Spinal cord (tissue), 9 donors: ENCODE measurements at regions not wholly inside any gene's neighbourhood (a gene's known extent, or its start where the extent isn't known, plus 50 kb on each side); places are given as distances from the start of the nearest gene placed in this dataset.

ENCODE experiments used
- DNase-seq, 6 donors: peaks; one replicate each; pipeline versions ENCODE4 v3.0.0 to v3.0.0-alpha.2; 2013 to 2015; ENCODE audit warnings: low spot score in 6 of 6, low read depth in 4 of 6
- H3K27ac ChIP-seq: one replicate; pipeline ENCODE4 v1.5.1; 2013; ENCODE audit warnings: low read depth, low read length, control low read depth
- H3K27me3 ChIP-seq: one replicate; pipeline ENCODE4 v1.6.1; 2013; ENCODE audit warnings: low read length; ENCODE audit not compliant: control insufficient read depth, insufficient read depth
- H3K36me3 ChIP-seq: one replicate; pipeline ENCODE4 v1.6.1; 2013; ENCODE audit warnings: low read length; ENCODE audit not compliant: control insufficient read depth, insufficient read depth
- H3K4me1 ChIP-seq: one replicate; pipeline ENCODE4 v1.6.1; 2013; ENCODE audit warnings: low read length; ENCODE audit not compliant: control insufficient read depth, insufficient read depth
- H3K4me3 ChIP-seq: one replicate; pipeline ENCODE4 v1.5.1; 2013; ENCODE audit warnings: low read depth, low read length, control low read depth
- H3K9me3 ChIP-seq: one replicate; pipeline ENCODE4 v1.6.1; 2013; ENCODE audit warnings: low read length; ENCODE audit not compliant: control insufficient read depth, insufficient read depth
- WGBS: methylation state at CpG from one replicate; pipeline ENCODE4 v1.1.5; 2013; ENCODE audit warnings: missing lambda C conversion rate; ENCODE audit not compliant: insufficient coverage; 5-methylcytosine and 5-hydroxymethylcytosine counted together
- donor health status: healthy.

DNA sequence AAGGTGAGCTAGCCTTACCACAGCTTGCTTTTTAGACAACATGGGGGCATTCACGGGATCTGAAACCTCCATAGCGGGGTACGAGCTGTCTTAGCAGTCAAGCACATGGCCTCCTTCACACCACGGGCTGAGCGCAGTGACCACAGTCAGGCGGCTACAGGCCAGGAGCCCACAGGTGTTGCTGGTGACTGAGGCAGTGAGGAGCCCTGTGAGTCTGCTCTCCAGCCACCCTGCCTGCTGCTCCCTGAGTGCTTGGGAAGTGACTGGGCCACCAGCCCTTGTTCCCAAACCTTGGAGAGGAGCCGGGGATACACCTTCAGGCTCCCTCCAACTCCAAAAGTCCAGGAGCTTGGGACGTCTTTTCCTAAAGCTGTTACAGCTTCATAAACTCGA lies 418.1 kb upstream of the MYT1L start:
- Histone ChIP-seq H3K36me3 (no peaks in the 10 kb centered on the region), H3K4me3 (no peak overlapping the region), H3K27ac (no peak overlapping the region), H3K9me3 (peaks cover 6% of the 10 kb centered on the region), H3K4me1 (peaks cover 11% of the 10 kb centered on the region), H3K27me3 (no peaks in the 10 kb centered on the region)
- DNase-seq: no peak
- 91% methylated on average over 9 of the region's 9 CpGs for WGBS

DNA sequence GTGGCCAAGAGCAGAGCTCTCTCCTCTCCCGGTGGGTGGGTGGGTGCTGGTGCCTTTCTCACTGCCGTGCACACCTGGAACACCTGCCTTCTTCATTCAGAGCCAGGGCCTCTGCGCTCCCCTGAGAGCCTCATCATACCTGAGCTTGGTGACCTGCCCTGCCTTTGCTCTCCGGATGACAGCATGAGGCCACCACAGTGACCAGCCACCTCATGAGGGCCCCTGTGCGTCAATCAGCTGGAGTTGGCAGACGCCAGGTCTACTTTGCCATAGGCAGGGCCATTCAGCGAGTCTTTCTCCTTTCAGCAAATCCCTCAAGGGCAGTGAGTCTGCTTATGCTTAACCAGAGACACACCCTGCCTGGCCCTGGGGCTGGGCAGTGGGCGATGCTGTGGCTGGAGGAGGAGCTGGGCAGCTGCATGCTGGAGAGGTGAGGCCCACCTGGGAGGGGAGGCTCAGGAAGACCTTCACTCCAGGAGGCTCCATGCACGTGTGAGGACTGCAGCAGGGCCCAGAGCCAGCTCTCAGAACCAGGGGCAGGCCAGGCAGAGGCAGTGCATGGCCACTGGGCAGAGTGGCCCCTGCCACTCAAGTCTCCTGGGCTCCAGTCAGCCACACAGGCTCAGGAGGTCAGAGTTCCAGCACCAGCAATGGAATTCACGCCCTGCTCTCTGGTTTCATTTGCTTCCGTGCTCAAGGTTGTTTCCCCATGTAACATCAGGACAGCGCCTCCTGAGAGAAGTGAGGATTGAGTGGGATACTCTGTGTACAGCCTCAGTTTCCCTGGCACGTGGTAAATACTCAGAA lies 417.5 kb upstream of the MYT1L start:
- no peak for DNase-seq
- H3K4me3 ChIP-seq: no peak overlapping the region
- 84% methylated on average over 13 of the region's 13 CpGs for WGBS
- H3K27ac ChIP-seq: no peak overlapping the region
- no peaks in the 10 kb centered on the region for H3K36me3 ChIP-seq
- H3K9me3 ChIP-seq: peaks cover 3% of the 10 kb centered on the region
- no peaks in the 10 kb centered on the region for H3K27me3 ChIP-seq
- H3K4me1 ChIP-seq: peaks cover 15% of the 10 kb centered on the region

DNA sequence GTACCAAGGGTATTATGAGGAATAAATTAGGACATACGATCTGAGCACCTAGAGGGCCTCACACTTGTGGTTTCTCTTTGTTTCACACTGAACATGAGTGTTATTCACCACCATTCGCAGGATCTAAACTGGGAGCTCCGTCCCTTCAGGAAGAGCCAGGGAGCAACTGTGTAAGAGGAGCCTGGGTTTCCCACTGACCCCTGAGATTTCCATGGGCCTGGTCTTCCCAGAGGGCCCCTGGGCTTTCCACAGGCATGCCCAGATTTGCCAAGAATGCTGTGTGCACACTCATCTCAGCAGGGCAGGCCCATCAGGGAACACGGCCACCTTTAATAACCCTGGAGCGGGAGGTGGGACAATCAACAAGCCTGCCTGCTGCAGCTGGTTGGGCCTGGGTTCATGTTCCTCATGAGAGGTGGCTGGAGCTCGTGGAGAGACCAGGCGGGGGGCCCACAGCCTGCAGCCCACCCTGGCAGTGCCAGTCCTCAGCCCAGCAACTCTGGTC lies 416.8 kb upstream of the MYT1L start:
- Histone ChIP-seq H3K27ac (no peak overlapping the region), H3K36me3 (no peaks in the 10 kb centered on the region), H3K4me3 (no peak overlapping the region), H3K4me1 (peaks cover 21% of the 10 kb centered on the region), H3K9me3 (no peaks in the 10 kb centered on the region), H3K27me3 (no peaks in the 10 kb centered on the region)
- no peak for DNase-seq
- WGBS: 86% methylated on average over 7 of the region's 7 CpGs

DNA sequence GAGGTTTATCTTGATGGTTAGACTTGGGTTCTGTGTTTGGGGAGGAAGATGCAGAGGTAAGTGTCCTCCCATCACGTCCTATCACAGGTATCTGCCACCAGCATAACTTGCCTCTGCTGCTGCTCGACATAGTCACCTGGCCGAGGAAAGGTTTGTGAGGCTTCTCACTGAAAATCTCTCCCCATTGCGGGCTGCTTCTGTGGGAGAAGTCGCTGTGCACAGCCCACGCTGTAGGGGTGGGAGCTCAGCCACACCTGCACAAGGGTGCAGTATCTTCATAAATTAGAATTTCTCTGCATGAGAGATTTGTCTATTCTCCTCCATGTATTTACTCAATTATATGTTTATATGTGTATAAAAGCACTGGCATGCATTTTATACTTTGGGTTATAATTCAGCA lies 415.7 kb upstream of the MYT1L start:
- Histone ChIP-seq H3K36me3 (no peaks in the 10 kb centered on the region), H3K27ac (no peak overlapping the region), H3K4me3 (no peak overlapping the region), H3K27me3 (no peaks in the 10 kb centered on the region), H3K4me1 (peaks cover 21% of the 10 kb centered on the region), H3K9me3 (no peaks in the 10 kb centered on the region)
- WGBS: 82% methylated on average over 4 of the region's 6 CpGs
- DNase-seq: no peak

DNA sequence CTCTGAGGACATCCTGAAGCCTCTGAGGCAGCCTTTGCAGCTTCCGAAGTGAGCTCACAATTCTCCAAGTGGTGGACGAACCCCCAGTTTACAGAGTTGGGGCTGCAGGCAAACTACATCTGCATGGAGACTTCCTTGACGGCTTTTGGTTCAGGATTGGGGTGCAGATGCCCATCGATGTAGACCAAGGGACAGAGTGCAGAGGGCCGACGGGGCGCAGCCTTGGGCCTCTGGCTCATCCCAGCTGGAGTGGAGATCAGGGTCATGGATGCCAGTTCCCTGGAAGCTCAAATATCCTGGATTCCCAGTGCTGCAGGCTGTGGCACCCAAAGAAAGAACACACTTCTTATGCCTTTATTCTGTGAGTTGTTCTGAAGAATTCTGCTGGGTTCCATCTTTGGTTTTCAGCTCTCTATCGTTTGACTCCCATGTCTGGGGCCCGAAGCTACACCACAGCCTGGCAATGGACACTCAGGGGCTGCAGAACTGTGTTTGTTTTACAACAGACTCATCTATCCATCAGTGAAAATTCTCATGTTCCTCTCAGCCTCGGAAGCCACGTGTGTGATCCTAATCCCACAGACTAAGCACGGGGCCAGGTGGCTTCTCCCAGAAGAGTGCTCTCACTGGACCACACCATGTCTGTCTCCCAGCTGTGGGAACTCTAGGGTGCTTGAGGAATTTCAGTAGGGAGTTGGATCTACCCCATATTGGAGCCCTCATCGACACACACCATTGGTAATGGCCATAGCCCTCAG lies 414.1 kb upstream of the MYT1L start:
- 92% methylated on average over 10 of the region's 13 CpGs for WGBS
- H3K9me3 ChIP-seq: no peaks in the 10 kb centered on the region

DNA sequence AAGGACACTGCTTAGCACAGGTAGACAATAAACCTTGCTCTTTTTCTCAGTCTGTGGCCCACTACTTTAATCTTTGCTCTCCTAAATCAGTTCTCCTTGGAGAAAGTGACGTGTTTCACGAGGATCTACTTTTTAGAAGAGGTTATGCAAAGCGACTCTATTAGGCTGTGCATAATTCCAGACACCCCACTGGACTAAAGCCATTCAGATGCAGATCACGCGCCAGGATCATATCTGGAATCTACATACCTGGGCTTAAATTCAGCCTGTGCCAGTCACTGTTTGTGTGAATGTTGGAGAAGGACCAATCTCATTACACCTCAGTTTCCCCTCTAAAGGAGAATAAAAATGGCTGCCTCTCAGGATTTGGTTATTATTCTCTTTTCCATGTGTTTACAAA lies 413.0 kb upstream of the MYT1L start:
- Histone ChIP-seq H3K27ac (no peak overlapping the region), H3K4me3 (no peak overlapping the region), H3K4me1 (peaks cover 21% of the 10 kb centered on the region), H3K27me3 (no peaks in the 10 kb centered on the region), H3K36me3 (no peaks in the 10 kb centered on the region), H3K9me3 (no peaks in the 10 kb centered on the region)
- 86% methylated on average over 1 of the region's 5 CpGs for WGBS
- peak in 2 of 6 donors; percentile 25 to 64 for DNase-seq

More for the DNA sequence above, 414.1 kb upstream of the MYT1L start:
- H3K27ac ChIP-seq: no peak overlapping the region
- H3K27me3 ChIP-seq: no peaks in the 10 kb centered on the region
- no peak overlapping the region for H3K4me3 ChIP-seq
- DNase-seq: no peak
- no peaks in the 10 kb centered on the region for H3K36me3 ChIP-seq
- peaks cover 21% of the 10 kb centered on the region for H3K4me1 ChIP-seq

DNA sequence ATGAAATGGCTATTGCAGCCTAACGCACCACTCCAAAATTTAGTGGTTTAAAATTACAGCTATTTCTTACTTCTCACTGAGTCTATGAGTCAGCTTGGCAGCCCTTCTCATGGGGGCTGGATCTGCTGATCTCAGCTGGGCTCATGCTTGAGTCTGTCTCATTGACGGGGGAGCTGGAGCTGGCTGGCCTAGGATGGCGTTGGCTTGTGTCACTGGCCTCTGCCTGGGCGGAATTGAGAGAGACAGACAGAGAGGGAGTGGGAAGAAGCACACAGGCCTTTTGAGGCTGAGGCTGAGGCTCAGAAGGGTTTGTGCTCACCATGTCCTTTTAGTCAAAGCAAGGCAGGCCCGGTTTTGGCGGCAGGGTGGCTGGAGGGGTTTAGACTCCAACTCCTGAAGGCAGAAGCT lies 412.1 kb upstream of the MYT1L start:
- no peaks in the 10 kb centered on the region for H3K27me3 ChIP-seq
- peak in 4 of 6 donors; percentile 17 to 70 (median 44) for DNase-seq
- H3K4me1 ChIP-seq: peaks cover 21% of the 10 kb centered on the region
- H3K27ac ChIP-seq: no peak overlapping the region
- H3K36me3 ChIP-seq: no peaks in the 10 kb centered on the region
- H3K4me3 ChIP-seq: no peak overlapping the region
- no peaks in the 10 kb centered on the region for H3K9me3 ChIP-seq
- WGBS: 45% methylated on average over 5 of the region's 6 CpGs

DNA sequence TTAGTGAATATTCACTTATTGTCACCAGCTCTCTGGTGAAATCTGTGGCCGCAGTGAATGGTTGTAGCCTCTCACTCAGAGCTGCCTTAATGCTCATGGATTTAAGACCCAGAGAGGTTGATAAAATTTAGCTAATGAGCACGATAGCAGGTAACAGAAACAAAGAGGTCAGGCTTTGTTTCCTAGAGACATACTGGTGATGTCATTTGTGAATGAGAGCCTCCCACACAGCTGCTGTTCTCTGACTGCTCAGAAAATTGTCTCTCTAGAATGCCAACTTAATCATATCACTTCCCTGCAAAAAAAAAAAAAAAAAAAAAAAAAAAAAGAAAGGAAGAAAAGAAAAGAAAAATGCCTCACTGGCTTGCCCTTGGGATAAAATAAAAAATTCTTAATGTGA lies 411.7 kb upstream of the MYT1L start:
- no peaks in the 10 kb centered on the region for H3K27me3 ChIP-seq
- peak in 1 of 6 donors; percentile 60 for DNase-seq
- H3K9me3 ChIP-seq: no peaks in the 10 kb centered on the region
- no peaks in the 10 kb centered on the region for H3K36me3 ChIP-seq
- no peak overlapping the region for H3K27ac ChIP-seq
- H3K4me3 ChIP-seq: no peak overlapping the region
- peaks cover 17% of the 10 kb centered on the region for H3K4me1 ChIP-seq
- 100% methylated on average over 1 of the region's 2 CpGs for WGBS

DNA sequence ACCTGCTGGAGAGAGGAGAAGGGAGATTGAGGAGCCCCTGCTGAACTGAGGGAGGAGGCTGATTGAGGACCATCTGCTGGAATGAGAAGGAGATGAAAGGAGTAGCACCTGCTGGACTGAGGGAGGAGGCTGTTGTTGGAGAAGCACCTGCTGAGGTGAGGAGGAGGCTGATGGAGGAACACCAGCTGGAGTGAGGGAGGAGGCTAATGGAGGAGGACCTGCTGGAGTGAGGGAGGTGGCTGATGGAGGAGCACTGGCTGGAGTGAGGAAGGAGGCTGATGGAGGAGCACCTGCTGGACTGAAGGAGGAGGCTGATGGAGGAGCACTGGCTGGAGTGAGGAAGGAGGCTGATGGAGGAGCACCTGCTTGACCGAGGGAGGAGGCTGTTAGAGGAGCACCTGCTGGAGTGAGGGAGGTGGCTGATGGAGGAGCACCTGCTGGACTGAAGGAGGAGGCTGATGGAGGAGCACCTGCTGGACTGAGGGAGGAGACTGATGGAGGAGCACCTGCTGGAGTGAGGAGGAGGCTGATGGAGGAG lies 409.2 kb upstream of the MYT1L start:
- Histone ChIP-seq H3K27ac (no peak overlapping the region), H3K4me1 (peaks cover 16% of the 10 kb centered on the region), H3K36me3 (no peaks in the 10 kb centered on the region), H3K27me3 (no peaks in the 10 kb centered on the region), H3K9me3 (no peaks in the 10 kb centered on the region), H3K4me3 (no peak overlapping the region)
- DNase-seq: no peak
- WGBS: 92% methylated on average over 1 of the region's 1 CpG
